SK-N-SH (cell line): ENCODE measurements at regions not wholly inside any gene's neighbourhood (a gene's known extent, or its start where the extent isn't known, plus 50 kb on each side); places are given as distances from the start of the nearest gene placed in this dataset.

Experiments
- CTCF ChIA-PET: fragments of 300-600, 350-600 bp; formaldehyde crosslinking; extraction: SDS; loops from one replicate; lab custom pipeline; 2021; lab: Yijun Ruan, JAX
- POLR2A ChIA-PET: fragments of 350-600 bp; sonication (Branson Sonifier 250); formaldehyde crosslinking; extraction: SDS; loops from one replicate; lab custom pipeline; 2020; ENCODE audit warnings: antibody characterized with exemption, inconsistent platforms; lab: Yijun Ruan, JAX
- DNase-seq: peaks from one replicate; pipeline ENCODE4 v3.0.0; 2012
- H2AFZ ChIP-seq: fragments of 200-600 bp; sonication (generic); 2 replicates; pipeline ENCODE4 v1.8.1; 2016; ENCODE audit warnings: antibody characterized with exemption, mild to moderate bottlenecking, low read depth
- H3F3A ChIP-seq: fragments of 200-600 bp; sonication (generic); replicated peaks from 2 replicates; pipeline ENCODE3; 2016; ENCODE audit warnings: antibody characterized with exemption, mild to moderate bottlenecking; ENCODE audit not compliant: insufficient read depth
- H3K27ac ChIP-seq, 2 experiments: fragments of 200-500 bp in 1 of 2; fragments of 200-600 bp in 1 of 2; sonication (Bioruptor generic) in 1 of 2; sonication (generic), shearing (Covaris generic) in 1 of 2; 2 replicates each; pipeline versions ENCODE4 v1.5.1 to v1.6.1; 2014 to 2016; ENCODE audit warnings: low read depth in 2 of 2, inconsistent platforms in 1 of 2, low read length in 1 of 2, mild to moderate bottlenecking in 1 of 2, mixed read lengths in 1 of 2
- H3K27me3 ChIP-seq: fragments of 200-600 bp; sonication (generic), shearing (Covaris generic); 2 replicates; pipeline ENCODE4 v1.6.1; 2016; ENCODE audit warnings: mixed run types; ENCODE audit not compliant: insufficient read depth
- H3K36me3 ChIP-seq, 2 experiments: fragments of 200-500 bp in 1 of 2; fragments of 200-600 bp in 1 of 2; sonication (Bioruptor generic) in 1 of 2; sonication (generic) in 1 of 2; replicated peaks in 1 of 2; 2 replicates each; pipeline versions ENCODE3 to v1.5.1; 2014 to 2016; ENCODE audit warnings: low read length in 1 of 2, mild to moderate bottlenecking in 1 of 2; ENCODE audit not compliant: insufficient read depth in 2 of 2, control insufficient read depth in 1 of 2
- H3K4me1 ChIP-seq, 2 experiments: fragments of 200-500 bp in 1 of 2; fragments of 200-600 bp in 1 of 2; sonication (Bioruptor generic) in 1 of 2; sonication (generic), shearing (Covaris generic) in 1 of 2; 2 replicates each; pipeline versions ENCODE4 v1.5.1 to v1.6.1; 2014 to 2016; ENCODE audit warnings: low read depth in 1 of 2, low read length in 1 of 2, mixed run types in 1 of 2; ENCODE audit not compliant: insufficient read depth in 2 of 2, control insufficient read depth in 1 of 2
- H3K4me2 ChIP-seq: fragments of 200-600 bp; sonication (generic), shearing (Covaris generic); 2 replicates; pipeline ENCODE4 v1.6.1; 2017; ENCODE audit warnings: mixed run types
- H3K4me3 ChIP-seq, 2 experiments: fragments of 200-500 bp in 1 of 2; fragments of 200-600 bp in 1 of 2; sonication (Bioruptor generic) in 1 of 2; sonication (generic), shearing (Covaris generic) in 1 of 2; 2 replicates each; pipeline versions ENCODE4 v1.5.1 to v1.8.1; 2014 to 2016; ENCODE audit warnings: low read depth in 2 of 2, inconsistent platforms in 1 of 2, low read length in 1 of 2, mild to moderate bottlenecking in 1 of 2, mixed read lengths in 1 of 2, moderate library complexity in 1 of 2
- H3K79me2 ChIP-seq: fragments of 200-600 bp; sonication (generic); 2 replicates; pipeline ENCODE4 v1.8.1; 2017; ENCODE audit warnings: mild to moderate bottlenecking; ENCODE audit not compliant: insufficient read depth
- H3K9ac ChIP-seq: fragments of 200-600 bp; sonication (generic); 2 replicates; pipeline ENCODE4 v1.6.1; 2017; ENCODE audit warnings: mixed run types
- H3K9me2 ChIP-seq: fragments of 200-600 bp; sonication (generic); 2 replicates; pipeline ENCODE4 v1.6.1; 2017; ENCODE audit warnings: mixed run types
- H3K9me3 ChIP-seq: fragments of 200-600 bp; sonication (generic); 2 replicates; pipeline ENCODE4 v1.6.1; 2017; ENCODE audit warnings: mixed run types, mild to moderate bottlenecking, moderate library complexity
- H4K20me1 ChIP-seq: fragments of 200-600 bp; sonication (generic); 2 replicates; pipeline ENCODE4 v1.6.1; 2017; ENCODE audit warnings: mild to moderate bottlenecking, mixed run types; ENCODE audit not compliant: insufficient read depth
- GATA2 ChIP-seq: sonication (generic); formaldehyde crosslinking; IDR thresholded peaks from 2 replicates; pipeline ENCODE4 v1.5.0; 2020; ENCODE audit warnings: mild to moderate bottlenecking, missing genetic modification reagents
- JUND ChIP-seq: IDR thresholded peaks from 2 replicates; pipeline ENCODE4 v1.4.0; 2012
- MXI1 ChIP-seq: IDR thresholded peaks from 2 replicates; pipeline ENCODE4 v1.6.1; 2012; ENCODE audit warnings: mild to moderate bottlenecking, low read depth, low read length, improper control_type of control experiment
- RFX5 ChIP-seq: IDR thresholded peaks from 2 replicates; pipeline ENCODE4 v1.6.1; 2012; ENCODE audit warnings: mild to moderate bottlenecking, improper control_type of control experiment, low read length
- RXRA ChIP-seq: IDR thresholded peaks from 2 replicates; pipeline ENCODE4 v1.4.0; 2012; ENCODE audit warnings: low read depth, mild to moderate bottlenecking, borderline replicate concordance
- YY1 ChIP-seq: IDR thresholded peaks from 2 replicates; pipeline ENCODE4 v1.4.0; 2012; ENCODE audit warnings: low read depth, mild to moderate bottlenecking
- WGBS: methylation state at CpG from one replicate; pipeline ENCODE4 v1.1.6; 2017; ENCODE audit warnings: low lambda C conversion rate; 5-methylcytosine and 5-hydroxymethylcytosine counted together
- TF ChIP-seq, protein P1 (sequence below): IDR thresholded peaks from 2 replicates; pipeline ENCODE4; 2012
- TF ChIP-seq, protein P2 (sequence below): IDR thresholded peaks from 2 replicates; pipeline ENCODE4 v1.4.0; 2012; ENCODE audit warnings: low read depth, borderline replicate concordance
- TF ChIP-seq, protein P3 (sequence below): IDR thresholded peaks from 2 replicates; pipeline ENCODE4 v1.6.1; 2012; ENCODE audit warnings: mild to moderate bottlenecking, low read depth, low read length, moderate library complexity
- TF ChIP-seq, protein P4 (sequence below): IDR thresholded peaks from 2 replicates; pipeline ENCODE4 v1.4.0; 2012; ENCODE audit warnings: low read depth, borderline replicate concordance
- TF ChIP-seq, protein P5 (sequence below): IDR thresholded peaks from 2 replicates; pipeline ENCODE4 v1.4.0; 2012; ENCODE audit warnings: low read depth
- TF ChIP-seq, protein P6 (sequence below): fragments of 150-350 bp; IDR thresholded peaks from 2 replicates; pipeline ENCODE4 v1.6.1; 2016; ENCODE audit warnings: mild to moderate bottlenecking, low read depth, low read length

DNA sequence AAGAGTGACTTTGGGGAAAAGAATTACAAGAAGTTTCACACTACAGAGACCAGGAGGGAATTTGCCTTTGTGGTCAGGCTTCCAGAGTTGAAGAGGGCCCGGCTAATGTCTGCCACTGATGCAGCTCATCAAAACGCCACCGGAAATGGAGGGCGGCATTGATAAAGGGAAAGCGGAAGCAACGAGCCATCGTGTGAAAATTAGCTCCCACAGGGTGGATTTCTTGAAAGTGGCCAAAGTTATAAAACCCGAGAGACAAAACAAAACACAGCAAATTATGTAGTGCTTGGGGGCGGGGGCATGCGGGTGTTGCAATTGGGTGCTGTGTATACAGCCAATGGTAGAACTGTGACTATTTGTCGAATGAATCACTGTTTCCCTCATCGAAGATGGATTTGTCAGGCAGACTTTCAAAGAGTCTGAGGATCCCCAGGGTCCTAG is 113.0 kb downstream of the ADAMTS15 start:
- H3K4me3 ChIP-seq: no peak overlapping the region
- no peaks in the 10 kb centered on the region for H3K4me1 ChIP-seq
- TF ChIP-seq, protein P1, sequence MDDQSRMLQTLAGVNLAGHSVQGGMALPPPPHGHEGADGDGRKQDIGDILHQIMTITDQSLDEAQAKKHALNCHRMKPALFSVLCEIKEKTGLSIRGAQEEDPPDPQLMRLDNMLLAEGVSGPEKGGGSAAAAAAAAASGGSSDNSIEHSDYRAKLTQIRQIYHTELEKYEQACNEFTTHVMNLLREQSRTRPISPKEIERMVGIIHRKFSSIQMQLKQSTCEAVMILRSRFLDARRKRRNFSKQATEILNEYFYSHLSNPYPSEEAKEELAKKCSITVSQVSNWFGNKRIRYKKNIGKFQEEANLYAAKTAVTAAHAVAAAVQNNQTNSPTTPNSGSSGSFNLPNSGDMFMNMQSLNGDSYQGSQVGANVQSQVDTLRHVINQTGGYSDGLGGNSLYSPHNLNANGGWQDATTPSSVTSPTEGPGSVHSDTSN: no peak
- TF ChIP-seq RXRA: no peak
- TF ChIP-seq, protein P2, sequence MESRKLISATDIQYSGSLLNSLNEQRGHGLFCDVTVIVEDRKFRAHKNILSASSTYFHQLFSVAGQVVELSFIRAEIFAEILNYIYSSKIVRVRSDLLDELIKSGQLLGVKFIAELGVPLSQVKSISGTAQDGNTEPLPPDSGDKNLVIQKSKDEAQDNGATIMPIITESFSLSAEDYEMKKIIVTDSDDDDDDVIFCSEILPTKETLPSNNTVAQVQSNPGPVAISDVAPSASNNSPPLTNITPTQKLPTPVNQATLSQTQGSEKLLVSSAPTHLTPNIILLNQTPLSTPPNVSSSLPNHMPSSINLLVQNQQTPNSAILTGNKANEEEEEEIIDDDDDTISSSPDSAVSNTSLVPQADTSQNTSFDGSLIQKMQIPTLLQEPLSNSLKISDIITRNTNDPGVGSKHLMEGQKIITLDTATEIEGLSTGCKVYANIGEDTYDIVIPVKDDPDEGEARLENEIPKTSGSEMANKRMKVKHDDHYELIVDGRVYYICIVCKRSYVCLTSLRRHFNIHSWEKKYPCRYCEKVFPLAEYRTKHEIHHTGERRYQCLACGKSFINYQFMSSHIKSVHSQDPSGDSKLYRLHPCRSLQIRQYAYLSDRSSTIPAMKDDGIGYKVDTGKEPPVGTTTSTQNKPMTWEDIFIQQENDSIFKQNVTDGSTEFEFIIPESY: no peak
- TF ChIP-seq, protein P3, sequence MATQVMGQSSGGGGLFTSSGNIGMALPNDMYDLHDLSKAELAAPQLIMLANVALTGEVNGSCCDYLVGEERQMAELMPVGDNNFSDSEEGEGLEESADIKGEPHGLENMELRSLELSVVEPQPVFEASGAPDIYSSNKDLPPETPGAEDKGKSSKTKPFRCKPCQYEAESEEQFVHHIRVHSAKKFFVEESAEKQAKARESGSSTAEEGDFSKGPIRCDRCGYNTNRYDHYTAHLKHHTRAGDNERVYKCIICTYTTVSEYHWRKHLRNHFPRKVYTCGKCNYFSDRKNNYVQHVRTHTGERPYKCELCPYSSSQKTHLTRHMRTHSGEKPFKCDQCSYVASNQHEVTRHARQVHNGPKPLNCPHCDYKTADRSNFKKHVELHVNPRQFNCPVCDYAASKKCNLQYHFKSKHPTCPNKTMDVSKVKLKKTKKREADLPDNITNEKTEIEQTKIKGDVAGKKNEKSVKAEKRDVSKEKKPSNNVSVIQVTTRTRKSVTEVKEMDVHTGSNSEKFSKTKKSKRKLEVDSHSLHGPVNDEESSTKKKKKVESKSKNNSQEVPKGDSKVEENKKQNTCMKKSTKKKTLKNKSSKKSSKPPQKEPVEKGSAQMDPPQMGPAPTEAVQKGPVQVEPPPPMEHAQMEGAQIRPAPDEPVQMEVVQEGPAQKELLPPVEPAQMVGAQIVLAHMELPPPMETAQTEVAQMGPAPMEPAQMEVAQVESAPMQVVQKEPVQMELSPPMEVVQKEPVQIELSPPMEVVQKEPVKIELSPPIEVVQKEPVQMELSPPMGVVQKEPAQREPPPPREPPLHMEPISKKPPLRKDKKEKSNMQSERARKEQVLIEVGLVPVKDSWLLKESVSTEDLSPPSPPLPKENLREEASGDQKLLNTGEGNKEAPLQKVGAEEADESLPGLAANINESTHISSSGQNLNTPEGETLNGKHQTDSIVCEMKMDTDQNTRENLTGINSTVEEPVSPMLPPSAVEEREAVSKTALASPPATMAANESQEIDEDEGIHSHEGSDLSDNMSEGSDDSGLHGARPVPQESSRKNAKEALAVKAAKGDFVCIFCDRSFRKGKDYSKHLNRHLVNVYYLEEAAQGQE: no peak
- TF ChIP-seq, protein P4, sequence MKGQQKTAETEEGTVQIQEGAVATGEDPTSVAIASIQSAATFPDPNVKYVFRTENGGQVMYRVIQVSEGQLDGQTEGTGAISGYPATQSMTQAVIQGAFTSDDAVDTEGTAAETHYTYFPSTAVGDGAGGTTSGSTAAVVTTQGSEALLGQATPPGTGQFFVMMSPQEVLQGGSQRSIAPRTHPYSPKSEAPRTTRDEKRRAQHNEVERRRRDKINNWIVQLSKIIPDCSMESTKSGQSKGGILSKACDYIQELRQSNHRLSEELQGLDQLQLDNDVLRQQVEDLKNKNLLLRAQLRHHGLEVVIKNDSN: no peak
- POLR2A ChIA-PET: no interaction called here
- no peaks in the 10 kb centered on the region for H4K20me1 ChIP-seq
- H3K36me3 ChIP-seq: no peaks in the 10 kb centered on the region
- no peak overlapping the region for H3K9ac ChIP-seq
- H3K27me3 ChIP-seq: no peaks in the 10 kb centered on the region
- no peak for DNase-seq
- no peak overlapping the region for H3K27ac ChIP-seq
- no peaks in the 10 kb centered on the region for H3F3A ChIP-seq
- H2AFZ ChIP-seq: peak overlapping the region; percentile 59; the same call in 1 of the 2 replicates
- CTCF ChIA-PET: interaction anchor here (0.7 kb wide), 1 partner anchor 215 kb away, joined by 3 read pairs; no protein-coding TSS in a partner anchor
- H3K9me2 ChIP-seq: no peaks in the 10 kb centered on the region
- no peaks in the 10 kb centered on the region for H3K9me3 ChIP-seq
- WGBS: 86% methylated on average over 12 of the region's 12 CpGs
- no peaks in the 10 kb centered on the region for H3K79me2 ChIP-seq
- no peak overlapping the region for H3K4me2 ChIP-seq

DNA sequence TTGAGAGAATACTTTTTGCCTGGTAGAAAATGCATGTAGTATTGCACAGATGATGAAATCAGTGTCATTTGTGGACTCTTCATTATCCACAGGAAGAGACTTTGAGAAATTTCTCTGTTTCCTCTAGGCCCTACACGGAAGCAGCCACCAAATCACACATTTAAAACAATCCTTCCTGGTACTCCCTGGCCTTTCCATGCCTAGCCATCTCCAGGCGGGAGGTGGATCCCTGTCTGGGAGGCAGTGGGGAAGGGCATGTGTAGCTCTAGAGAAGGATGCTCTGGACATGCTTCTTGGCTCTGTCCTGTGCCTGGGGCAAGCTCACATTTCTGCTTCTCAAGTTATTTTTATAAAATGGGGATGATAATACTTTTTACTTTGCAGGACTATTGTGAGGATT is 114.1 kb downstream of the ADAMTS15 start:
- Histone ChIP-seq H3F3A (no peaks in the 10 kb centered on the region), H4K20me1 (no peaks in the 10 kb centered on the region), H3K9ac (no peak overlapping the region), H3K4me1 (no peaks in the 10 kb centered on the region), H3K9me3 (no peaks in the 10 kb centered on the region), H3K4me3 (no peak overlapping the region), H3K9me2 (no peaks in the 10 kb centered on the region), H3K4me2 (no peak overlapping the region), H2AFZ (0 out of 2 replicates have a peak overlapping the region, but pooled peaks have one; percentile 59), H3K36me3 (no peaks in the 10 kb centered on the region), H3K27me3 (no peaks in the 10 kb centered on the region), H3K79me2 (no peaks in the 10 kb centered on the region), H3K27ac (no peak overlapping the region)
- ChIA-PET POLR2A (no interaction called here), CTCF (interaction anchor here (1.4 kb wide), 1 partner anchor 300 kb away, joined by 5 read pairs; no protein-coding TSS in a partner anchor)
- 92% methylated on average over 2 of the region's 2 CpGs for WGBS
- no peak for DNase-seq
- TF ChIP-seq, protein P2: no peak
- TF ChIP-seq YY1: no peak
- no peak for TF ChIP-seq GATA2
- TF ChIP-seq, protein P5, sequence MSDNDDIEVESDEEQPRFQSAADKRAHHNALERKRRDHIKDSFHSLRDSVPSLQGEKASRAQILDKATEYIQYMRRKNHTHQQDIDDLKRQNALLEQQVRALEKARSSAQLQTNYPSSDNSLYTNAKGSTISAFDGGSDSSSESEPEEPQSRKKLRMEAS: no peak
- TF ChIP-seq, protein P6, sequence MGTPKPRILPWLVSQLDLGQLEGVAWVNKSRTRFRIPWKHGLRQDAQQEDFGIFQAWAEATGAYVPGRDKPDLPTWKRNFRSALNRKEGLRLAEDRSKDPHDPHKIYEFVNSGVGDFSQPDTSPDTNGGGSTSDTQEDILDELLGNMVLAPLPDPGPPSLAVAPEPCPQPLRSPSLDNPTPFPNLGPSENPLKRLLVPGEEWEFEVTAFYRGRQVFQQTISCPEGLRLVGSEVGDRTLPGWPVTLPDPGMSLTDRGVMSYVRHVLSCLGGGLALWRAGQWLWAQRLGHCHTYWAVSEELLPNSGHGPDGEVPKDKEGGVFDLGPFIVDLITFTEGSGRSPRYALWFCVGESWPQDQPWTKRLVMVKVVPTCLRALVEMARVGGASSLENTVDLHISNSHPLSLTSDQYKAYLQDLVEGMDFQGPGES: no peak
- TF ChIP-seq RFX5: no peak
- no peak for TF ChIP-seq MXI1
- TF ChIP-seq JUND: no peak
